ENCODE measurements at regions not wholly inside any gene's neighbourhood (a gene's known extent, or its start where the extent isn't known, plus 50 kb on each side); places are given as distances from the start of the nearest gene placed in this dataset.
"Not testable (repeated sequence)": the region's sequence is repeated elsewhere in the genome, so short reads cannot be mapped to it uniquely, and the experiment has no call there.

DNA sequence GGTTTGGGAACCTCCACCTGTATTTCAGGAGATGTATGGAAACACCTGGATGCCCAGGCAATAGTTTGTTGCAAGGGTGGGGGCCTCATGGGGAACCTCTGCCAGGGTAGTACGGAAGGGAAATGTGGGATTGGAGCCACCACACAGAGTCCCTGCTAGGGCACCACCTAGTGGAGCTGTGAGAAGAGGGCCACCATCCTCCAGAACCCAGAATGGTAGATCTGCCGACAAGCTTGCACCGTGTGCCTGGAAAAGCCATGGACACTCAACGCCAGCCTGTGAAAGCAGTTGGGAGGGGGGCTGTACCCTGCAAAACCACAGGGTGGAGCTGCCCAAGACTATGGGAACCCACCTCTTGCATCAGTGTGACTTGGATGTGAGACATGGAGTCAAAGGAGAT, 407.2 kb downstream of the PSAT1 start:
- TF ChIP-seq, protein P1, sequence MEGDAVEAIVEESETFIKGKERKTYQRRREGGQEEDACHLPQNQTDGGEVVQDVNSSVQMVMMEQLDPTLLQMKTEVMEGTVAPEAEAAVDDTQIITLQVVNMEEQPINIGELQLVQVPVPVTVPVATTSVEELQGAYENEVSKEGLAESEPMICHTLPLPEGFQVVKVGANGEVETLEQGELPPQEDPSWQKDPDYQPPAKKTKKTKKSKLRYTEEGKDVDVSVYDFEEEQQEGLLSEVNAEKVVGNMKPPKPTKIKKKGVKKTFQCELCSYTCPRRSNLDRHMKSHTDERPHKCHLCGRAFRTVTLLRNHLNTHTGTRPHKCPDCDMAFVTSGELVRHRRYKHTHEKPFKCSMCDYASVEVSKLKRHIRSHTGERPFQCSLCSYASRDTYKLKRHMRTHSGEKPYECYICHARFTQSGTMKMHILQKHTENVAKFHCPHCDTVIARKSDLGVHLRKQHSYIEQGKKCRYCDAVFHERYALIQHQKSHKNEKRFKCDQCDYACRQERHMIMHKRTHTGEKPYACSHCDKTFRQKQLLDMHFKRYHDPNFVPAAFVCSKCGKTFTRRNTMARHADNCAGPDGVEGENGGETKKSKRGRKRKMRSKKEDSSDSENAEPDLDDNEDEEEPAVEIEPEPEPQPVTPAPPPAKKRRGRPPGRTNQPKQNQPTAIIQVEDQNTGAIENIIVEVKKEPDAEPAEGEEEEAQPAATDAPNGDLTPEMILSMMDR (IDR thresholded peaks at IDR 0.05; ENCODE audit: extremely low read depth in 1 of 2, insufficient read depth in 1 of 2, low read depth in 1 of 2, low read length in 2 of 2), result peak in 1 of 2 donors; percentile 25
- BruUV-seq (replicated peaks); DNase-seq (ENCODE audit: low read depth, low spot score); H3K27me3 ChIP-seq (ENCODE audit: control insufficient read depth in 2 of 2, insufficient read depth in 2 of 2, low read length in 2 of 2); POLR2A ChIA-PET; H2AFZ ChIP-seq (ENCODE audit: low read depth, low read length); H3K4me1 ChIP-seq (ENCODE audit: control insufficient read depth, extremely low read depth, insufficient read depth, low read length); H4K20me1 ChIP-seq (replicated peaks; ENCODE audit: control insufficient read depth, extremely low read depth, insufficient read depth, low read length); H3K9me1 ChIP-seq (replicated peaks; ENCODE audit: control insufficient read depth, extremely low read depth, insufficient read depth, low read length); H3K27ac ChIP-seq (ENCODE audit: insufficient read depth, low read depth, low read length); dilution Hi-C loops (cut with MboI; ENCODE audit: extremely low pct_ligation_motif_present, low sequenced_read_pairs); H3K9ac ChIP-seq (replicated peaks; ENCODE audit: extremely low read depth, insufficient read depth, low read length); H3K9me3 ChIP-seq (replicated peaks; ENCODE audit: control insufficient read depth, insufficient read depth, low read length); H3K36me3 ChIP-seq (ENCODE audit: control insufficient read depth in 2 of 2, extremely low read depth in 1 of 2, insufficient read depth in 2 of 2, low read length in 2 of 2); H3K79me2 ChIP-seq (ENCODE audit: control insufficient read depth, insufficient read depth, low read length); H3K4me2 ChIP-seq (ENCODE audit: insufficient read depth, low read length); H3K4me3 ChIP-seq (replicated peaks in 1 of 3; ENCODE audit: insufficient read depth in 1 of 3, low read depth in 1 of 3, low read length in 3 of 3): not testable (repeated sequence)
- FAIRE-seq, result peak; percentile 35
- intact Hi-C loops (cut with micrococcal nuclease), result loop anchor here (5.0 kb wide), 1 partner anchor 102 kb away; no protein-coding TSS in a partner anchor
- CTCF ChIA-PET, result interaction anchor here (0.7 to 1.1 kb wide), 2 partner anchors 104 to 431 kb away, joined by 3 to 5 read pairs; no protein-coding TSS in a partner anchor

DNA sequence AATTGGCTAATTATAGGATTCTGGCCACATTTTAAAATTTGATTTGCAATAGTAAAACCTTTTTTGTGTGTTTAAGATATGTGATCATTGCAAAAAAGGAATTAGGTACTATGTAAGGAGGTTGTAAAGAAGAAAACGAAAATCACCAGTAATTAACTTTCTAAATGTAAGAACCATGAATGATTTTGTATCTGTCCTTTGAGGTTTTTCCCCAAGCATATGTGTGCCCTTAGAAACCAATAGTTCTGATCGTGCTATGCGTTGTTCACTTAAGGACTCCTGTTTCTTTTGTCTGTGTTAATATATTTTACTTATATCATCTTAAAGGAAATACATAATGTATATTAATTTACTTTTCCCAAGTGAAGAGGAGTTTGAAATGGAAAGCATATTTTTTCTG, 410.2 kb downstream of the PSAT1 start:
- CTCF ChIA-PET, result interaction anchor here (0.6 kb wide), 1 partner anchor 58 kb away, joined by 3 read pairs; no protein-coding TSS in a partner anchor
- dilution Hi-C loops (cut with MboI; ENCODE audit: extremely low pct_ligation_motif_present, low sequenced_read_pairs), result no loop called here
- no peak overlapping the region for H3K4me3 ChIP-seq (replicated peaks in 1 of 3; ENCODE audit: insufficient read depth in 1 of 3, low read depth in 1 of 3, low read length in 3 of 3)

More for the DNA sequence above, 410.2 kb downstream of the PSAT1 start:
- H3K79me2 ChIP-seq (ENCODE audit: control insufficient read depth, insufficient read depth, low read length), result no peaks in the 10 kb centered on the region
- no TSS peak for BruUV-seq (replicated peaks)
- H3K9ac ChIP-seq (replicated peaks; ENCODE audit: extremely low read depth, insufficient read depth, low read length), result no peak overlapping the region
- H3K4me1 ChIP-seq (ENCODE audit: control insufficient read depth, extremely low read depth, insufficient read depth, low read length), result no peaks in the 10 kb centered on the region
- no peaks in the 10 kb centered on the region for H3K36me3 ChIP-seq (ENCODE audit: control insufficient read depth in 2 of 2, extremely low read depth in 1 of 2, insufficient read depth in 2 of 2, low read length in 2 of 2)
- no peaks in the 10 kb centered on the region for H3K9me1 ChIP-seq (replicated peaks; ENCODE audit: control insufficient read depth, extremely low read depth, insufficient read depth, low read length)
- DNase-seq (ENCODE audit: low read depth, low spot score) (no peak), FAIRE-seq (no peak)
- H2AFZ ChIP-seq (ENCODE audit: low read depth, low read length), result no peak overlapping the region
- TF ChIP-seq, protein P2, sequence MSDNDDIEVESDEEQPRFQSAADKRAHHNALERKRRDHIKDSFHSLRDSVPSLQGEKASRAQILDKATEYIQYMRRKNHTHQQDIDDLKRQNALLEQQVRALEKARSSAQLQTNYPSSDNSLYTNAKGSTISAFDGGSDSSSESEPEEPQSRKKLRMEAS (IDR thresholded peaks at IDR 0.05; ENCODE audit: insufficient read depth, insufficient read length), result no peak
- no peak for TF ChIP-seq MYC (IDR thresholded peaks at IDR 0.05; ENCODE audit: low read depth, low read length)
- no peak for TF ChIP-seq POLR2A (IDR thresholded peaks at IDR 0.05; ENCODE audit: low read depth, low read length)
- TF ChIP-seq FOS (IDR thresholded peaks at IDR 0.05; ENCODE audit: borderline replicate concordance, insufficient read depth, low read length), result no peak
- no peak for TF ChIP-seq EZH2 (IDR thresholded peaks at IDR 0.05; ENCODE audit: borderline replicate concordance, low read depth, low read length, severe bottlenecking)
- TF ChIP-seq GATA2 (IDR thresholded peaks at IDR 0.05; ENCODE audit: insufficient read depth, insufficient read length, low read depth, low read length), result no peak
- TF ChIP-seq POLR2AphosphoS5 (IDR thresholded peaks at IDR 0.05; ENCODE audit: insufficient read depth, low read depth, low read length), result no peak
- TF ChIP-seq, protein P1 (IDR thresholded peaks at IDR 0.05; ENCODE audit: extremely low read depth in 1 of 2, insufficient read depth in 1 of 2, low read depth in 1 of 2, low read length in 2 of 2), result no peak
- TF ChIP-seq JUN (IDR thresholded peaks at IDR 0.05; ENCODE audit: borderline replicate concordance, insufficient read depth, insufficient read length, low read depth), result no peak
- H3K4me2 ChIP-seq (ENCODE audit: insufficient read depth, low read length), result no peak overlapping the region
- no peak overlapping the region for H3K27ac ChIP-seq (ENCODE audit: insufficient read depth, low read depth, low read length)
- H4K20me1 ChIP-seq (replicated peaks; ENCODE audit: control insufficient read depth, extremely low read depth, insufficient read depth, low read length), result no peaks in the 10 kb centered on the region
- H3K9me3 ChIP-seq (replicated peaks; ENCODE audit: control insufficient read depth, insufficient read depth, low read length), result no peaks in the 10 kb centered on the region
- H3K27me3 ChIP-seq (ENCODE audit: control insufficient read depth in 2 of 2, insufficient read depth in 2 of 2, low read length in 2 of 2), result no peaks in the 10 kb centered on the region
- intact Hi-C loops (cut with micrococcal nuclease), result no loop called here
- POLR2A ChIA-PET, result no interaction called here
